ENCODE measurements at regions not wholly inside any gene's neighbourhood (a gene's known extent, or its start where the extent isn't known, plus 50 kb on each side); places are given as distances from the start of the nearest gene placed in this dataset.

DNA sequence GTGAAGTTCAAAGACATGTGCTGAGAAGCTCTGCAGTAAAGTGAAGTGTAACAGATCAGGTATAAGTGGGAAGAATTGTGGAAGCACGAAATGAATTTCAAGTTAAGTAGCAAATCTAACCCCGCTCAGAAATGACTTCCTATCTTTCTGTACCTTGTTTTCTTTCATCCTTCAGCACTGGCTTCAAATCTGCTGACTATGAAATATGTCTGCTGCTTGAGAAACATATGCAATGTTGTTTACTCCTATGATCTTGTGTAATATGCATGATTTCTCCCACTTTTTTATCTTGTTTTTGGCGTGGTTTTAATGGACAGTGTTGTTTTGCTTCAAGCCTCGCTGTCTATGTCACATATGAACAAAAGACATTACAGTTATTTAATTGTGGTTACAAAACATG is 545.3 kb upstream of the NCAM2 start:
- TF ChIP-seq POLR2A (IDR thresholded peaks at IDR 0.05; ENCODE audit: low read depth, low read length) (no peak), POLR2AphosphoS5 (IDR thresholded peaks at IDR 0.05; ENCODE audit: insufficient read depth, low read depth, low read length) (no peak), EZH2 (IDR thresholded peaks at IDR 0.05; ENCODE audit: borderline replicate concordance, low read depth, low read length, severe bottlenecking) (no peak), FOS (IDR thresholded peaks at IDR 0.05; ENCODE audit: borderline replicate concordance, insufficient read depth, low read length) (no peak)
- TF ChIP-seq, protein P1, sequence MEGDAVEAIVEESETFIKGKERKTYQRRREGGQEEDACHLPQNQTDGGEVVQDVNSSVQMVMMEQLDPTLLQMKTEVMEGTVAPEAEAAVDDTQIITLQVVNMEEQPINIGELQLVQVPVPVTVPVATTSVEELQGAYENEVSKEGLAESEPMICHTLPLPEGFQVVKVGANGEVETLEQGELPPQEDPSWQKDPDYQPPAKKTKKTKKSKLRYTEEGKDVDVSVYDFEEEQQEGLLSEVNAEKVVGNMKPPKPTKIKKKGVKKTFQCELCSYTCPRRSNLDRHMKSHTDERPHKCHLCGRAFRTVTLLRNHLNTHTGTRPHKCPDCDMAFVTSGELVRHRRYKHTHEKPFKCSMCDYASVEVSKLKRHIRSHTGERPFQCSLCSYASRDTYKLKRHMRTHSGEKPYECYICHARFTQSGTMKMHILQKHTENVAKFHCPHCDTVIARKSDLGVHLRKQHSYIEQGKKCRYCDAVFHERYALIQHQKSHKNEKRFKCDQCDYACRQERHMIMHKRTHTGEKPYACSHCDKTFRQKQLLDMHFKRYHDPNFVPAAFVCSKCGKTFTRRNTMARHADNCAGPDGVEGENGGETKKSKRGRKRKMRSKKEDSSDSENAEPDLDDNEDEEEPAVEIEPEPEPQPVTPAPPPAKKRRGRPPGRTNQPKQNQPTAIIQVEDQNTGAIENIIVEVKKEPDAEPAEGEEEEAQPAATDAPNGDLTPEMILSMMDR (IDR thresholded peaks at IDR 0.05; ENCODE audit: extremely low read depth in 1 of 2, insufficient read depth in 1 of 2, low read depth in 1 of 2, low read length in 2 of 2): no peak
- TF ChIP-seq, protein P2, sequence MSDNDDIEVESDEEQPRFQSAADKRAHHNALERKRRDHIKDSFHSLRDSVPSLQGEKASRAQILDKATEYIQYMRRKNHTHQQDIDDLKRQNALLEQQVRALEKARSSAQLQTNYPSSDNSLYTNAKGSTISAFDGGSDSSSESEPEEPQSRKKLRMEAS (IDR thresholded peaks at IDR 0.05; ENCODE audit: insufficient read depth, insufficient read length): no peak

Data from endothelial cell of umbilical vein (primary cell).